GM23338 (cell line): ENCODE measurements at regions not wholly inside any gene's neighbourhood (a gene's known extent, or its start where the extent isn't known, plus 50 kb on each side); places are given as distances from the start of the nearest gene placed in this dataset.

Experiments
- CTCF ChIP-seq, 2 experiments: fragments of 200-600 bp in 1 of 2; sonication (generic) in 1 of 2; conservative IDR thresholded peaks; 2 replicates each; pipeline versions ENCODE4 v1.5.1 to v1.6.1; 2016 to 2017; ENCODE audit warnings: antibody characterized with exemption in 2 of 2, low read depth in 2 of 2, mild to moderate bottlenecking in 2 of 2, moderate library complexity in 1 of 2
- ETS1 ChIP-seq: IDR thresholded peaks from 2 replicates; pipeline ENCODE4 v1.6.1; 2016; ENCODE audit warnings: antibody characterized with exemption
- POLR2AphosphoS5 ChIP-seq: IDR thresholded peaks from 2 replicates; pipeline ENCODE4 v1.6.1; 2016; ENCODE audit warnings: antibody characterized with exemption, low read depth
- REST ChIP-seq: IDR thresholded peaks from one replicate; pipeline ENCODE4 v1.6.1; 2018; ENCODE audit warnings: antibody characterized with exemption; ENCODE audit not compliant: unreplicated experiment
- ZNF462 ChIP-seq: fragments of 250-450 bp; sonication (Bioruptor Pico); IDR thresholded peaks from 2 replicates; pipeline ENCODE4 v1.5.0; 2020; ENCODE audit warnings: mild to moderate bottlenecking, moderate library complexity

- TF ChIP-seq ZNF462 (CRISPR knock-in tag) (no peak), ETS1 (no peak), POLR2AphosphoS5 (no peak), REST (no peak), CTCF (conservative IDR thresholded peaks at IDR 0.05; ENCODE audit: low read depth in 2 of 2) (no peak)
Observed at GRCh38 chr5:120974690-120975089, 510.6 kb downstream of the PRR16 start (continued).
